Thyroid gland (tissue), 4 donors: ENCODE measurements at regions not wholly inside any gene's neighbourhood (a gene's known extent, or its start where the extent isn't known, plus 50 kb on each side); places are given as distances from the start of the nearest gene placed in this dataset.
A peak's percentile ranks its signal among the peaks of the same experiment; 100 is the strongest.

ENCODE experiments used
- CTCF ChIP-seq, 6 experiments: fragments of 200-600 bp in 3 of 6; fragments of 450-650 bp in 3 of 6; sonication (generic) in 3 of 6; IDR thresholded peaks; one replicate each; pipeline ENCODE4 v1.5.1; 2016 to 2019; ENCODE audit warnings: antibody characterized with exemption in 6 of 6, mild to moderate bottlenecking in 2 of 6, inconsistent platforms in 1 of 6, moderate library complexity in 1 of 6
- POLR2A ChIP-seq, 2 donors: fragments of 450-650 bp; IDR thresholded peaks; one replicate each; pipeline ENCODE4 v1.6.1; 2017; ENCODE audit warnings: antibody characterized with exemption in 2 of 2, mild to moderate bottlenecking in 2 of 2, moderate library complexity in 1 of 2

DNA sequence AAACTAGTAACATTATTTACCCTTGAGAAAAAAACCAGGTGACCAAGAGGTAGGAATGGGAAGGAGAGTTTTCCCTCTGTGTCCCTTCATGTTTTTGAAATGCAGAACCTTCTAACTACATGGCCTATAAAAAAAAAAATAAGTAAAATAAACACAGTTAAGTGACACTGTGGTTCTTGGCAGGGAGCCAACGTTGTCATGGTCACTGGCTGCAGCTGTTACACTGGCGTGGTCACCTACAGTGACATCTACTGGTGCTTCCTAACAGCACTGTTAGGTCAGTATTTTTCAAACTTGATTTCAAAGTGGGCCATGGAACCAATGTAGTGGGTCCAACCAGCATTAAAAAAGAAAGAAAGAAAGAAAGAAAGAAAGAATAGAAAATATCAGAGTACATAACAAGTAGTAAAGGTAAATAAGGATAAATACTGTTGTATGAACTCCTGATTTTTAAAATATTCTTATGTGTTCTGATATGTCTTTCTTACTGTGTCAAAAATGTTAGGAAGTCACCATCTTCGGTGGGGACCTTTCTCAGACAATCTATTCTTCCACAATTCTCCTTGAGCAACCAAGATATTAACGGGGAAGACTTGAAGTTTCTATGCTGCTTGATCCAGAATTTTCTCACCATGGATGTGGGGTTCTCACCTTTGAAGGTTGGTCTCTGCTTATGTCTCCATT, 59.1 kb upstream of the PJA2 start:
- TF ChIP-seq CTCF (IDR thresholded peaks at IDR 0.05) (peak; percentile 56 to 92 (median 80)), POLR2A (IDR thresholded peaks at IDR 0.05) (no peak)
